22Rv1 (cell line): ENCODE measurements at regions not wholly inside any gene's neighbourhood (a gene's known extent, or its start where the extent isn't known, plus 50 kb on each side); places are given as distances from the start of the nearest gene placed in this dataset.

Experiments used
- H3K27ac ChIP-seq: fragments of 450-650 bp; 2 replicates; pipeline ENCODE4 v1.5.1; 2017
- ZFX ChIP-seq: fragments of 450-650 bp; IDR thresholded peaks from 2 replicates; pipeline ENCODE4 v1.6.1; 2017; ENCODE audit warnings: antibody characterized with exemption, borderline replicate concordance
- TF ChIP-seq, protein P1 (sequence below): fragments of 450-650 bp; IDR thresholded peaks from 2 replicates; pipeline ENCODE4 v1.5.1; 2017; ENCODE audit warnings: mild to moderate bottlenecking

DNA sequence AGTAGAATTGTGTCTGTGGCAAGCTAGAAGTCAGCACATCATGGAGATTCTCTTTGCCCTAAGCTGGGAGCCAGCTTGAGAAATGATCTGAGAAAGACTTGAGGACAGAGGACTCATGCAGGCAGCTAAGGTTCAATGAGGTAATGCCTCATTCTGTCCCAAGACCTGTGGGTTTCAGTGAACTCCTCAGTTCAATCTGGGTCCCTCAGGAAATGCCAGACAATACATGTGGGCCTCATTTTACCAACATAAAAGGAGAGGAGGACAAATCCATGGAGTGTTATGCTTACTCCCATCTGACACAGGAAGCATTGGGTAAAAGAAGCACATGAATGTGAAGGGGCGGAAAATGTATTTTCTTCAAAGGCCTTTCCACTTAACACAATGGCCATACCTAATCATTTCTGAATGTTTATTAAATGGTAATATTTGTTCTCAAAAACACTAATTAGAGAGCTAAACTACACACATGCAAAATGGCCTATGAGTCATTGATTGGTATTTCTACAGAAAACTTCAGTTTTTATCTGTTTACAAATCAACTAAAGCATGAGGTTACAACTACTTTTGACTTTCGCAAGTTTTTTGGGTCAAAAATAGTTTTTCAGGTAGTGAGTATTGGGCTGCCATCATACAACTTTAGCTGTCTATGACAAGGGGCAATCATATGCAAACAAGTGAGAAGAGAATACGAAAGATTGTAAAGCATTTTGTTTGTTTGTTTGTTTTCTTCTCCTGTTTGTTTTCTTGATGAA is 205.3 kb downstream of the CHRM2 start:
- no peak overlapping the region for H3K27ac ChIP-seq
- TF ChIP-seq, protein P1, sequence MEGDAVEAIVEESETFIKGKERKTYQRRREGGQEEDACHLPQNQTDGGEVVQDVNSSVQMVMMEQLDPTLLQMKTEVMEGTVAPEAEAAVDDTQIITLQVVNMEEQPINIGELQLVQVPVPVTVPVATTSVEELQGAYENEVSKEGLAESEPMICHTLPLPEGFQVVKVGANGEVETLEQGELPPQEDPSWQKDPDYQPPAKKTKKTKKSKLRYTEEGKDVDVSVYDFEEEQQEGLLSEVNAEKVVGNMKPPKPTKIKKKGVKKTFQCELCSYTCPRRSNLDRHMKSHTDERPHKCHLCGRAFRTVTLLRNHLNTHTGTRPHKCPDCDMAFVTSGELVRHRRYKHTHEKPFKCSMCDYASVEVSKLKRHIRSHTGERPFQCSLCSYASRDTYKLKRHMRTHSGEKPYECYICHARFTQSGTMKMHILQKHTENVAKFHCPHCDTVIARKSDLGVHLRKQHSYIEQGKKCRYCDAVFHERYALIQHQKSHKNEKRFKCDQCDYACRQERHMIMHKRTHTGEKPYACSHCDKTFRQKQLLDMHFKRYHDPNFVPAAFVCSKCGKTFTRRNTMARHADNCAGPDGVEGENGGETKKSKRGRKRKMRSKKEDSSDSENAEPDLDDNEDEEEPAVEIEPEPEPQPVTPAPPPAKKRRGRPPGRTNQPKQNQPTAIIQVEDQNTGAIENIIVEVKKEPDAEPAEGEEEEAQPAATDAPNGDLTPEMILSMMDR, result no peak
- TF ChIP-seq ZFX, result no peak
